M059J (cell line): ENCODE measurements at regions not wholly inside any gene's neighbourhood (a gene's known extent, or its start where the extent isn't known, plus 50 kb on each side); places are given as distances from the start of the nearest gene placed in this dataset.

Experiments used
- DNase-seq: peaks from one replicate; pipeline ENCODE4 v3.0.0-alpha.2; 2012; ENCODE audit warnings: low read depth

GRCh38 chr11:70501051-70501901, 102.9 kb downstream of the CTTN start:
- DNase-seq: peak; percentile 28

- no peak for DNase-seq
Measured at GRCh38 chr11:70501933-70502540, 103.7 kb downstream of the CTTN start.

- DNase-seq: no peak
Measured at GRCh38 chr11:70502677-70503467, 104.5 kb downstream of the CTTN start.

- DNase-seq: no peak
Measured at GRCh38 chr11:70503468-70504221, 105.3 kb downstream of the CTTN start.

- no peak for DNase-seq
Measured at GRCh38 chr11:70504246-70505020, 106.1 kb downstream of the CTTN start.

- no peak for DNase-seq
Measured at GRCh38 chr11:70505331-70505731, 107.0 kb downstream of the CTTN start.

GRCh38 chr11:70505761-70506657, 107.7 kb downstream of the CTTN start:
- no peak for DNase-seq

GRCh38 chr11:70506658-70506970, 108.3 kb downstream of the CTTN start:
- DNase-seq: no peak

- no peak for DNase-seq
Measured at GRCh38 chr11:70506986-70507385, 108.7 kb downstream of the CTTN start.

- DNase-seq: no peak
Measured at GRCh38 chr11:70507466-70508230, 109.3 kb downstream of the CTTN start.

GRCh38 chr11:70508231-70508480, 109.8 kb downstream of the CTTN start:
- no peak for DNase-seq

- DNase-seq: no peak
Measured at GRCh38 chr11:70509476-70509875, 111.1 kb downstream of the CTTN start.

- no peak for DNase-seq
Measured at GRCh38 chr11:70510106-70510505, 111.8 kb downstream of the CTTN start.

- no peak for DNase-seq
Measured at GRCh38 chr11:70510571-70510970, 112.2 kb downstream of the CTTN start.

- no peak for DNase-seq
Measured at GRCh38 chr11:70511345-70511744, 113.0 kb downstream of the CTTN start.

- no peak for DNase-seq
Measured at GRCh38 chr11:70512716-70513115, 114.4 kb downstream of the CTTN start.

- no peak for DNase-seq
Measured at GRCh38 chr11:70517203-70517602, 118.9 kb downstream of the CTTN start.

GRCh38 chr11:70517988-70518907, 119.9 kb downstream of the CTTN start:
- DNase-seq: peak; percentile 89

- DNase-seq: peak; percentile 59
Measured at GRCh38 chr11:70519117-70519516, 120.8 kb downstream of the CTTN start.
